Endothelial cell of umbilical vein (primary cell): ENCODE measurements at regions not wholly inside any gene's neighbourhood (a gene's known extent, or its start where the extent isn't known, plus 50 kb on each side); places are given as distances from the start of the nearest gene placed in this dataset.

Experiments
- BruUV-seq: library from RNA; stranded (reverse); fragments of 400-500 nt; replicated peaks from 2 replicates; lab custom pipeline; 2021; lab: Mats Ljungman, UMichigan
- CTCF ChIA-PET: fragments of 300-600, 350-600 bp; sonication (Branson Sonifier 250); formaldehyde crosslinking; loops from one replicate; lab custom pipeline; 2021; ENCODE audit warnings: antibody characterized with exemption, inconsistent platforms; lab: Charles Lee
- POLR2A ChIA-PET: fragments of 300-600, 350-600 bp; sonication (Branson Sonifier 250); formaldehyde crosslinking; loops from one replicate; lab custom pipeline; 2021; ENCODE audit warnings: antibody characterized with exemption, inconsistent platforms; lab: Charles Lee
- DNase-seq: peaks from one replicate; pipeline ENCODE4 v3.0.0-alpha.2; 2011; ENCODE audit warnings: low read depth, low spot score
- FAIRE-seq: peaks from 2 replicates; lab custom pipeline; 2011; peaks lifted over from hg19 to GRCh38; lab: Jason Lieb, UNC
- H2AFZ ChIP-seq: 2 replicates; pipeline ENCODE4 v1.6.0; 2012; ENCODE audit warnings: low read depth, low read length, control low read depth, inconsistent platforms
- H3K27ac ChIP-seq: 2 replicates; pipeline ENCODE4 v1.5.1; 2011; ENCODE audit warnings: low read depth, mild to moderate bottlenecking, control low read depth, low read length, moderate library complexity; ENCODE audit not compliant: insufficient read depth
- H3K27me3 ChIP-seq, 2 experiments: 2 replicates each; pipeline versions ENCODE4 v1.6.0 to v1.6.1; 2011; ENCODE audit warnings: low read length in 2 of 2, mixed read lengths in 1 of 2; ENCODE audit not compliant: control insufficient read depth in 2 of 2, insufficient read depth in 2 of 2
- H3K36me3 ChIP-seq, 2 experiments: 2 replicates in 1 of 2; 3 replicates in 1 of 2; pipeline ENCODE4 v1.5.1; 2011; ENCODE audit warnings: low read length in 2 of 2, mild to moderate bottlenecking in 1 of 2, moderate library complexity in 1 of 2; ENCODE audit not compliant: control insufficient read depth in 2 of 2, insufficient read depth in 2 of 2; ENCODE audit errors: extremely low read depth in 1 of 2
- H3K4me1 ChIP-seq: 3 replicates; pipeline ENCODE4 v1.5.1; 2011; ENCODE audit warnings: mild to moderate bottlenecking, low read length; ENCODE audit not compliant: control insufficient read depth, insufficient read depth; ENCODE audit errors: extremely low read depth
- H3K4me2 ChIP-seq: 2 replicates; pipeline ENCODE4 v1.6.1; 2011; ENCODE audit warnings: low read length, control low read depth, mixed read lengths; ENCODE audit not compliant: insufficient read depth
- H3K4me3 ChIP-seq, 3 experiments: fragments of 200-600 bp in 1 of 3; sonication (generic), shearing (Covaris generic) in 1 of 3; replicated peaks in 1 of 3; 2 replicates each; pipeline ENCODE4 v1.5.1; 2011 to 2016; ENCODE audit warnings: control low read depth in 3 of 3, low read length in 3 of 3, mild to moderate bottlenecking in 2 of 3, inconsistent platforms in 1 of 3, low read depth in 1 of 3, moderate library complexity in 1 of 3; ENCODE audit not compliant: insufficient read depth in 1 of 3
- H3K79me2 ChIP-seq: 2 replicates; pipeline ENCODE4 v1.6.0; 2012; ENCODE audit warnings: low read length, inconsistent platforms; ENCODE audit not compliant: control insufficient read depth, insufficient read depth
- H3K9ac ChIP-seq: replicated peaks from 2 replicates; pipeline ENCODE3; 2011; ENCODE audit warnings: low read length, control low read depth; ENCODE audit not compliant: insufficient read depth; ENCODE audit errors: extremely low read depth
- H3K9me1 ChIP-seq: replicated peaks from 3 replicates; pipeline ENCODE4 v1.6.0; 2011; ENCODE audit warnings: mild to moderate bottlenecking, low read length; ENCODE audit not compliant: control insufficient read depth, insufficient read depth; ENCODE audit errors: extremely low read depth
- H3K9me3 ChIP-seq: replicated peaks from 2 replicates; pipeline ENCODE4 v1.5.1; 2012; ENCODE audit warnings: low read length, inconsistent platforms; ENCODE audit not compliant: control insufficient read depth, insufficient read depth
- H4K20me1 ChIP-seq: replicated peaks from 2 replicates; pipeline ENCODE3; 2011; ENCODE audit warnings: mild to moderate bottlenecking, low read length; ENCODE audit not compliant: control insufficient read depth, insufficient read depth; ENCODE audit errors: extremely low read depth
- CTCF ChIP-seq, 2 donors: IDR thresholded peaks; 1 replicate in 1 of 2; 2 replicates in 1 of 2; pipeline ENCODE4 v1.5.1; 2011; ENCODE audit warnings: low read length in 2 of 2, mild to moderate bottlenecking in 2 of 2, moderate library complexity in 2 of 2, control low read depth in 1 of 2, inconsistent platforms in 1 of 2, low read depth in 1 of 2; ENCODE audit not compliant: insufficient read depth in 1 of 2; ENCODE audit errors: extremely low read depth in 1 of 2
- EZH2 ChIP-seq: IDR thresholded peaks from 2 replicates; pipeline ENCODE4 v1.6.1; 2012; ENCODE audit warnings: borderline replicate concordance, low read depth, mild to moderate bottlenecking, moderate library complexity, low read length, inconsistent platforms; ENCODE audit not compliant: severe bottlenecking
- FOS ChIP-seq: IDR thresholded peaks from 2 replicates; pipeline ENCODE4 v1.6.1; 2011; ENCODE audit warnings: mild to moderate bottlenecking, low read length, moderate library complexity, borderline replicate concordance; ENCODE audit not compliant: insufficient read depth
- GATA2 ChIP-seq: IDR thresholded peaks from 2 replicates; pipeline ENCODE4 v1.7.0; 2011; ENCODE audit warnings: low read depth, mild to moderate bottlenecking, moderate library complexity, mixed read lengths, low read length; ENCODE audit not compliant: insufficient read length, insufficient read depth
- JUN ChIP-seq: IDR thresholded peaks from 2 replicates; pipeline ENCODE4 v1.6.1; 2011; ENCODE audit warnings: borderline replicate concordance, low read depth; ENCODE audit not compliant: insufficient read length, insufficient read depth
- MAX ChIP-seq: IDR thresholded peaks from 2 replicates; pipeline ENCODE4 v1.6.1; 2011; ENCODE audit not compliant: insufficient read depth, insufficient read length
- MYC ChIP-seq: IDR thresholded peaks from one replicate; pipeline ENCODE4 v1.6.1; 2011; ENCODE audit warnings: mild to moderate bottlenecking, low read depth, low read length
- POLR2A ChIP-seq: IDR thresholded peaks from 2 replicates; pipeline ENCODE4 v1.6.1; 2012; ENCODE audit warnings: low read depth, mild to moderate bottlenecking, control low read depth, low read length
- POLR2AphosphoS5 ChIP-seq: IDR thresholded peaks from 2 replicates; pipeline ENCODE4 v1.6.1; 2012; ENCODE audit warnings: low read depth, mild to moderate bottlenecking, control low read depth, low read length, moderate library complexity; ENCODE audit not compliant: insufficient read depth
- dilution Hi-C: fragments of 300-500 bp; cut with MboI; formaldehyde crosslinking; loops from one replicate; pipeline ENCODE4 v1.15.0; 2019; ENCODE audit warnings: low sequenced_read_pairs; ENCODE audit not compliant: extremely low pct_ligation_motif_present
- intact Hi-C: fragments of 100-400 bp; cut with micrococcal nuclease; formaldehyde crosslinking; loops from one replicate; pipeline ENCODE4 v1.10.0; 2022

- ChIA-PET POLR2A (no interaction called here), CTCF (no interaction called here)
- FAIRE-seq (no peak), DNase-seq (no peak)
- intact Hi-C loops: no loop called here
- no peaks in the 10 kb centered on the region for H3K4me1 ChIP-seq
- no peaks in the 10 kb centered on the region for H3K79me2 ChIP-seq
- dilution Hi-C loops: no loop called here
- no peak overlapping the region for H2AFZ ChIP-seq
- H3K27me3 ChIP-seq: no peaks in the 10 kb centered on the region
- no peaks in the 10 kb centered on the region for H4K20me1 ChIP-seq
- H3K27ac ChIP-seq: no peak overlapping the region
- H3K4me3 ChIP-seq: no peak overlapping the region
- H3K9me3 ChIP-seq: no peaks in the 10 kb centered on the region
- no peaks in the 10 kb centered on the region for H3K36me3 ChIP-seq
- no peaks in the 10 kb centered on the region for H3K9me1 ChIP-seq
- no peak for TF ChIP-seq POLR2AphosphoS5
- no peak for TF ChIP-seq FOS
- TF ChIP-seq POLR2A: no peak
- TF ChIP-seq JUN: no peak
- TF ChIP-seq GATA2: no peak
- no peak for TF ChIP-seq EZH2
- TF ChIP-seq MAX: no peak
- no peak overlapping the region for H3K9ac ChIP-seq
- no TSS peak for BruUV-seq
- no peak overlapping the region for H3K4me2 ChIP-seq
Measured at GRCh38 chr4:179615704-179616103, 2173.5 kb upstream of the AGA start.

- intact Hi-C loops: no loop called here
- ChIA-PET POLR2A (no interaction called here), CTCF (no interaction called here)
- Histone ChIP-seq H4K20me1 (no peaks in the 10 kb centered on the region), H3K27me3 (no peaks in the 10 kb centered on the region), H3K9me3 (no peaks in the 10 kb centered on the region), H2AFZ (no peak overlapping the region), H3K79me2 (no peaks in the 10 kb centered on the region), H3K4me2 (no peak overlapping the region), H3K36me3 (no peaks in the 10 kb centered on the region), H3K4me1 (no peaks in the 10 kb centered on the region), H3K4me3 (no peak overlapping the region), H3K9me1 (no peaks in the 10 kb centered on the region), H3K9ac (no peak overlapping the region), H3K27ac (no peak overlapping the region)
- DNase-seq (no peak), FAIRE-seq (no peak)
- TF ChIP-seq GATA2 (no peak), POLR2AphosphoS5 (no peak), MAX (no peak), JUN (no peak), POLR2A (no peak), FOS (no peak), EZH2 (no peak), MYC (no peak), CTCF (IDR thresholded peaks at IDR 0.05; ENCODE audit: extremely low read depth in 1 of 2, insufficient read depth in 1 of 2, low read depth in 1 of 2, low read length in 2 of 2) (no peak)
- dilution Hi-C loops: no loop called here
- BruUV-seq: no TSS peak
Measured at GRCh38 chr4:179618966-179619365, 2176.7 kb upstream of the AGA start.
